MCF 10A (cell line): ENCODE measurements at regions not wholly inside any gene's neighbourhood (a gene's known extent, or its start where the extent isn't known, plus 50 kb on each side); places are given as distances from the start of the nearest gene placed in this dataset.

Experiments used
- BruUV-seq: library from RNA; stranded (reverse); fragments of 400-500 nt; replicated peaks from 2 replicates; lab custom pipeline; 2021; lab: Mats Ljungman, UMichigan
- CTCF ChIA-PET: fragments of 300-600 bp; sonication (Branson Sonifier 250); formaldehyde crosslinking; extraction: SDS; loops from one replicate; lab custom pipeline; 2021; ENCODE audit warnings: antibody characterized with exemption, inconsistent platforms; lab: Yijun Ruan, JAX
- POLR2A ChIA-PET: fragments of 300-600, 350-650 bp; sonication (Branson Sonifier 250); formaldehyde crosslinking; extraction: SDS; loops from one replicate; lab custom pipeline; 2020; ENCODE audit warnings: antibody characterized with exemption, inconsistent platforms; lab: Yijun Ruan, JAX
- DNase-seq: peaks from one replicate; pipeline ENCODE4 v3.0.0-alpha.2; 2018; ENCODE audit not compliant: unreplicated experiment
- H3K27ac Mint-ChIP-seq: one replicate; pipeline ENCODE4 v1.8.0; 2022; ENCODE audit warnings: mild to moderate bottlenecking, low read depth, mixed read lengths; ENCODE audit not compliant: unreplicated experiment
- H3K27me3 Mint-ChIP-seq: one replicate; pipeline ENCODE4 v1.8.0; 2022; ENCODE audit warnings: mixed read lengths; ENCODE audit not compliant: insufficient read depth, unreplicated experiment
- H3K36me3 Mint-ChIP-seq: one replicate; pipeline ENCODE4 v1.8.0; 2022; ENCODE audit warnings: mild to moderate bottlenecking, moderate library complexity, mixed read lengths; ENCODE audit not compliant: insufficient read depth, unreplicated experiment
- H3K4me1 Mint-ChIP-seq: one replicate; pipeline ENCODE4 v1.8.0; 2022; ENCODE audit warnings: mixed read lengths; ENCODE audit not compliant: insufficient read depth, unreplicated experiment
- H3K4me3 Mint-ChIP-seq: one replicate; pipeline ENCODE4 v1.8.0; 2022; ENCODE audit warnings: mild to moderate bottlenecking, moderate library complexity, mixed read lengths; ENCODE audit not compliant: unreplicated experiment
- H3K9me3 Mint-ChIP-seq: one replicate; pipeline ENCODE4 v1.8.0; 2022; ENCODE audit warnings: mixed read lengths; ENCODE audit not compliant: unreplicated experiment
- CTCF ChIP-seq: fragments of 200-600 bp; IDR thresholded peaks from one replicate; pipeline ENCODE4 v1.8.0; 2022; ENCODE audit warnings: antibody characterized with exemption, mild to moderate bottlenecking; ENCODE audit not compliant: unreplicated experiment
- intact Hi-C: fragments of 100-400 bp; cut with micrococcal nuclease; formaldehyde crosslinking; loops from 2 replicates; pipeline ENCODE4 v1.14.1; 2022

GRCh38 chr2:45178359-45178758, 169.1 kb upstream of the SIX2 start:
- peak; percentile 62 for DNase-seq
- POLR2A ChIA-PET = interaction anchor here (1.8 to 2.4 kb wide), 2 partner anchors 10 to 12 kb away, joined by 4 to 6 read pairs; no protein-coding TSS in a partner anchor
- no TSS peak for BruUV-seq
- intact Hi-C loops = no loop called here
- Mint-ChIP-seq H3K27ac (peak overlapping the region; percentile 52), H3K27me3 (no peaks in the 10 kb centered on the region), H3K9me3 (no peaks in the 10 kb centered on the region), H3K4me3 (no peak overlapping the region), H3K36me3 (peaks cover 8% of the 10 kb centered on the region), H3K4me1 (peaks cover 57% of the 10 kb centered on the region)
- CTCF ChIA-PET = interaction anchor here (0.6 to 0.7 kb wide), 3 partner anchors 10 to 1585 kb away, joined by 3 read pairs; no protein-coding TSS in a partner anchor
- TF ChIP-seq CTCF = no peak

- Mint-ChIP-seq H3K4me3 (no peak overlapping the region), H3K27ac (peak overlapping the region; percentile 52), H3K27me3 (no peaks in the 10 kb centered on the region), H3K4me1 (peaks cover 56% of the 10 kb centered on the region), H3K36me3 (peaks cover 8% of the 10 kb centered on the region), H3K9me3 (no peaks in the 10 kb centered on the region)
- ChIA-PET CTCF (no interaction called here), POLR2A (interaction anchor here (1.8 to 2.4 kb wide), 3 partner anchors 10 to 64 kb away, joined by 4 to 6 read pairs (median 5); no protein-coding TSS in a partner anchor)
- intact Hi-C loops = no loop called here
- TF ChIP-seq CTCF = no peak
- BruUV-seq = no TSS peak
- peak; percentile 97 for DNase-seq
These were observed 168.6 kb upstream of the SIX2 start for GRCh38 chr2:45177870-45178269.

GRCh38 chr2:45176390-45176789, 167.1 kb upstream of the SIX2 start:
- Mint-ChIP-seq H3K27me3 (no peaks in the 10 kb centered on the region), H3K27ac (peak overlapping the region; percentile 52)
- CTCF ChIA-PET = no interaction called here

GRCh38 chr2:45173513-45173912, 164.3 kb upstream of the SIX2 start:
- DNase-seq = peak; percentile 97
- H3K27me3 Mint-ChIP-seq = no peaks in the 10 kb centered on the region
- H3K9me3 Mint-ChIP-seq = no peaks in the 10 kb centered on the region
- H3K27ac Mint-ChIP-seq = peak overlapping the region; percentile 59
- no peak overlapping the region for H3K4me3 Mint-ChIP-seq
- peaks cover 52% of the 10 kb centered on the region for H3K4me1 Mint-ChIP-seq
- intact Hi-C loops = loop anchor here (1.0 to 5.0 kb wide), 3 partner anchors 65 to 321 kb away; no protein-coding TSS in a partner anchor
- no TSS peak for BruUV-seq
- TF ChIP-seq CTCF = no peak
- POLR2A ChIA-PET = interaction anchor here (0.6 to 1.7 kb wide), 10 partner anchors 10 to 296 kb away, joined by 3 to 5 read pairs (median 3); partner anchors contain the start of gene SIX2
- CTCF ChIA-PET = interaction anchor here (0.9 to 1.8 kb wide), 3 partner anchors 12 to 320 kb away, joined by 3 to 6 read pairs (median 5); no protein-coding TSS in a partner anchor
- peaks cover 8% of the 10 kb centered on the region for H3K36me3 Mint-ChIP-seq

More at GRCh38 chr2:45176390-45176789, 167.1 kb upstream of the SIX2 start:
- no peak for DNase-seq
- POLR2A ChIA-PET = interaction anchor here (0.6 to 1.9 kb wide), 3 partner anchors 14 to 65 kb away, joined by 3 to 5 read pairs (median 4); no protein-coding TSS in a partner anchor
- Mint-ChIP-seq H3K4me1 (peaks cover 59% of the 10 kb centered on the region), H3K36me3 (peaks cover 8% of the 10 kb centered on the region), H3K9me3 (no peaks in the 10 kb centered on the region), H3K4me3 (no peak overlapping the region)
- BruUV-seq = no TSS peak
- intact Hi-C loops = no loop called here
- TF ChIP-seq CTCF = no peak
